22Rv1 (cell line): ENCODE measurements at regions not wholly inside any gene's neighbourhood (a gene's known extent, or its start where the extent isn't known, plus 50 kb on each side); places are given as distances from the start of the nearest gene placed in this dataset.
"Not testable (repeated sequence)": the region's sequence is repeated elsewhere in the genome, so short reads cannot be mapped to it uniquely, and the experiment has no call there.

Source experiments
- H3K27ac ChIP-seq: fragments of 450-650 bp; 2 replicates; pipeline ENCODE4 v1.5.1; 2017
- CTCF ChIP-seq: fragments of 450-650 bp; IDR thresholded peaks from 2 replicates; pipeline ENCODE4 v1.5.1; 2017; ENCODE audit warnings: mild to moderate bottlenecking
- ZFX ChIP-seq: fragments of 450-650 bp; IDR thresholded peaks from 2 replicates; pipeline ENCODE4 v1.6.1; 2017; ENCODE audit warnings: antibody characterized with exemption, borderline replicate concordance

GRCh38 chr13:78876915-78877549 lies 218.1 kb upstream of the OBI1 start:
- TF ChIP-seq CTCF (no peak), ZFX (no peak)
- no peak overlapping the region for H3K27ac ChIP-seq

GRCh38 chr13:78875792-78876580 lies 217.0 kb upstream of the OBI1 start:
- TF ChIP-seq ZFX, result no peak
- peak; percentile 43 for TF ChIP-seq CTCF
- H3K27ac ChIP-seq, result no peak overlapping the region

- no peak for TF ChIP-seq CTCF
- TF ChIP-seq ZFX, result no peak
- H3K27ac ChIP-seq, result no peak overlapping the region
Measured at GRCh38 chr13:78868991-78869390, 210.0 kb upstream of the OBI1 start.

- H3K27ac ChIP-seq, result no peak overlapping the region
- TF ChIP-seq ZFX (no peak), CTCF (no peak)
Measured at GRCh38 chr13:78867655-78868054, 208.7 kb upstream of the OBI1 start.

GRCh38 chr13:78866076-78866475 lies 207.1 kb upstream of the OBI1 start:
- H3K27ac ChIP-seq, result not testable (repeated sequence)

GRCh38 chr13:78862446-78862845 lies 203.5 kb upstream of the OBI1 start:
- TF ChIP-seq ZFX (no peak), CTCF (no peak)
- no peak overlapping the region for H3K27ac ChIP-seq

- no peak overlapping the region for H3K27ac ChIP-seq
- TF ChIP-seq ZFX (no peak), CTCF (no peak)
Measured at GRCh38 chr13:78852709-78853108, 193.8 kb upstream of the OBI1 start.
